ENCODE measurements at regions not wholly inside any gene's neighbourhood (a gene's known extent, or its start where the extent isn't known, plus 50 kb on each side); places are given as distances from the start of the nearest gene placed in this dataset.
"Not testable (repeated sequence)": the region's sequence is repeated elsewhere in the genome, so short reads cannot be mapped to it uniquely, and the experiment has no call there.

DNA sequence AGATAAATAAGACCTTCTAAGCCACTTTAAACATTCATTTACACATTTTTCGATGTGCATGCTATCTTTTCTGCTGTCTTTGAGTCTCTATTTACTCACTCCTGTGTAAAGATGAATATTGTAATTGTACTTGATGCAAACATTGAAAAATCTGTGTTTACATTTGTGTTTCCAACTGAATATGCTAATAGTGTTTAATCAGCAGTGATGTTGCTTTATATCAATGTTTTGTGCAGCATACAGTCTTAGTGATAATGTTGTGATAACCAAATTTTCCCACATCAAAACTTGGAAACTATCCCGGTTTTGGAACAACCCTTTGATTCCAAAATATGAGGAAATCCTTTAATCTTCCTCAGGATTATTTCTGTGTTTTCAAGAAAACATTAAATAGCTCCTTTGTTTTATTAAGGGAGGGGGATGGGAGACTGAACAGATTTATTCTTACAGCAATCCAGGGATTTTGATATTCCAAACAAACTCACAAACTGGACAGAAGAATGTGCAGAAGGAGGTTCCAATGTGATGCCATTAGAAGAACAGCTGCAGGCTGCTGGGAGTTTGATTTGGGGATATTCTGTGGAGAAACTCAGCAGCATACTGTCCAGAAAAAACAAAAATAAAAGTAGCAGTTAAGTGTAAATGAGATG, 248.0 kb downstream of the S1PR1 start:
- no peak for DNase-seq (ENCODE audit: insufficient read length, low spot score, missing footprints)
- no peaks in the 10 kb centered on the region for H3K4me1 ChIP-seq (ENCODE audit: insufficient read depth, low read length)
- no peaks in the 10 kb centered on the region for H3K27me3 ChIP-seq (ENCODE audit: insufficient read depth, low read length)
- no peaks in the 10 kb centered on the region for H3K79me2 ChIP-seq (ENCODE audit: insufficient read depth, low read length)
- no peaks in the 10 kb centered on the region for H4K20me1 ChIP-seq (ENCODE audit: insufficient read depth, low read length)
- TF ChIP-seq CTCF (IDR thresholded peaks at IDR 0.05; ENCODE audit: extremely low read depth, low read depth, low read length), result no peak
- no peaks in the 10 kb centered on the region for H3K9me3 ChIP-seq (ENCODE audit: low read depth, low read length)
- H3K36me3 ChIP-seq (ENCODE audit: insufficient read depth, low read length), result no peaks in the 10 kb centered on the region
- no peak overlapping the region for H2AFZ ChIP-seq (ENCODE audit: low read length)
- no peak overlapping the region for H3K4me2 ChIP-seq (ENCODE audit: insufficient read depth, low read length)
- H3K4me3 ChIP-seq (ENCODE audit: insufficient read depth, low read length), result no peak overlapping the region
- H3K27ac ChIP-seq (ENCODE audit: low read depth, low read length), result no peak overlapping the region

- Histone ChIP-seq H3K27me3 (ENCODE audit: insufficient read depth, low read length) (no peaks in the 10 kb centered on the region), H3K27ac (ENCODE audit: low read depth, low read length) (no peak overlapping the region), H2AFZ (ENCODE audit: low read length) (no peak overlapping the region), H3K9me3 (ENCODE audit: low read depth, low read length) (no peaks in the 10 kb centered on the region), H3K79me2 (ENCODE audit: insufficient read depth, low read length) (no peaks in the 10 kb centered on the region), H3K4me1 (ENCODE audit: insufficient read depth, low read length) (no peaks in the 10 kb centered on the region), H4K20me1 (ENCODE audit: insufficient read depth, low read length) (no peaks in the 10 kb centered on the region), H3K4me3 (ENCODE audit: insufficient read depth, low read length) (no peak overlapping the region), H3K4me2 (ENCODE audit: insufficient read depth, low read length) (no peak overlapping the region), H3K36me3 (ENCODE audit: insufficient read depth, low read length) (no peaks in the 10 kb centered on the region)
- DNase-seq (ENCODE audit: insufficient read length, low spot score, missing footprints), result no peak
- no peak for TF ChIP-seq CTCF (IDR thresholded peaks at IDR 0.05; ENCODE audit: extremely low read depth, low read depth, low read length)
Measured at GRCh38 chr1:101485712-101486111, 248.9 kb downstream of the S1PR1 start.

DNA sequence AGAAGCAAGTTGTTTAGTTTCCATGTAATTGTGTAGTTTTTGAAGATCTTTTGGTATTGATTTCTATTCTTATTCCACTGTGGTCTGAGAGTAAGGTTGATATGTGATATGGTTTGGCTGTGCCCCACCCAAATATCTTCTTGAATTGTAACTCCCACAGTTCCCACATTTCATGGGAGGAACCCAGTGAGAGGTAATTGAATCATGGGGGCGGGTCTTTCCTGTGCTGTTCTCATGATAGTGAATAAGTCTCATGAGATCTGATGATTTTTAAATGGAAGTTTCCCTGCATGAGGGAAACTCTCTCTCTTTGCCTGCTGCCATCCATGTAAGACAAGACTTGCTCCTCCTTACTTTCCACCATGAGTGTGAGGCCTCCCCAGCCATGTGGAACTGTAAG, 255.3 kb downstream of the S1PR1 start:
- not testable (repeated sequence) for H3K36me3 ChIP-seq (ENCODE audit: insufficient read depth, low read length); H3K79me2 ChIP-seq (ENCODE audit: insufficient read depth, low read length); H3K4me3 ChIP-seq (ENCODE audit: insufficient read depth, low read length); H3K9me3 ChIP-seq (ENCODE audit: low read depth, low read length); DNase-seq (ENCODE audit: insufficient read length, low spot score, missing footprints); H3K27ac ChIP-seq (ENCODE audit: low read depth, low read length); H3K4me1 ChIP-seq (ENCODE audit: insufficient read depth, low read length); H3K4me2 ChIP-seq (ENCODE audit: insufficient read depth, low read length); H3K27me3 ChIP-seq (ENCODE audit: insufficient read depth, low read length); H4K20me1 ChIP-seq (ENCODE audit: insufficient read depth, low read length); H2AFZ ChIP-seq (ENCODE audit: low read length)

GRCh38 chr1:101493920-101494319, 257.1 kb downstream of the S1PR1 start:
- H3K36me3 ChIP-seq (ENCODE audit: insufficient read depth, low read length); DNase-seq (ENCODE audit: insufficient read length, low spot score, missing footprints); H3K27me3 ChIP-seq (ENCODE audit: insufficient read depth, low read length); H3K27ac ChIP-seq (ENCODE audit: low read depth, low read length); H3K4me2 ChIP-seq (ENCODE audit: insufficient read depth, low read length); H3K9me3 ChIP-seq (ENCODE audit: low read depth, low read length); H3K4me3 ChIP-seq (ENCODE audit: insufficient read depth, low read length); H3K79me2 ChIP-seq (ENCODE audit: insufficient read depth, low read length); H4K20me1 ChIP-seq (ENCODE audit: insufficient read depth, low read length); H2AFZ ChIP-seq (ENCODE audit: low read length); H3K4me1 ChIP-seq (ENCODE audit: insufficient read depth, low read length): not testable (repeated sequence)

DNA sequence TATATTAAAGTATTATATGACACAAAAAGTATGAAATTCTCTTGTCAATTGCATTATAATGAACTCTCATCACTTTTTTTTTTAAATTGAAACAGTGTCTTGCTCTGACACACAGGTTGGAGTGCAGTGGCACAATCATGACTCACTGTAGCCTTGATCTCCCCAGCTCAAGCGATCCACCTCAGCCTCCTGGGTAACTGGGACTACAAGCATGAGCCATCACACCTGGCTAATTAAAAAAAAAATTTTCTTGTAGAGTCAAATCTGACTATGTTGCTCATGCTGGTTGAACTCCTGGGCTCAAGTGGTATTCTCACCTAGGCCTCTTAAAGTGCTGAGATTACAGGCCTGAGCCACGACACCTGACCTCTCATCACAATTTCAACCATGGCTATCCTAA, 259.3 kb downstream of the S1PR1 start:
- Histone ChIP-seq H3K4me3 (ENCODE audit: insufficient read depth, low read length) (no peak overlapping the region), H3K4me2 (ENCODE audit: insufficient read depth, low read length) (no peak overlapping the region), H3K36me3 (ENCODE audit: insufficient read depth, low read length) (no peaks in the 10 kb centered on the region), H3K27me3 (ENCODE audit: insufficient read depth, low read length) (no peaks in the 10 kb centered on the region), H3K9me3 (ENCODE audit: low read depth, low read length) (no peaks in the 10 kb centered on the region), H4K20me1 (ENCODE audit: insufficient read depth, low read length) (no peaks in the 10 kb centered on the region), H2AFZ (ENCODE audit: low read length) (no peak overlapping the region), H3K79me2 (ENCODE audit: insufficient read depth, low read length) (no peaks in the 10 kb centered on the region), H3K27ac (ENCODE audit: low read depth, low read length) (no peak overlapping the region), H3K4me1 (ENCODE audit: insufficient read depth, low read length) (no peaks in the 10 kb centered on the region)
- TF ChIP-seq CTCF (IDR thresholded peaks at IDR 0.05; ENCODE audit: extremely low read depth, low read depth, low read length), result no peak
- no peak for DNase-seq (ENCODE audit: insufficient read length, low spot score, missing footprints)
